ENCODE measurements at regions not wholly inside any gene's neighbourhood (a gene's known extent, or its start where the extent isn't known, plus 50 kb on each side); places are given as distances from the start of the nearest gene placed in this dataset.

- Mint-ChIP-seq H3K4me1 (ENCODE audit: unreplicated experiment) (no peaks in the 10 kb centered on the region), H3K27ac (ENCODE audit: unreplicated experiment) (no peak overlapping the region), H3K36me3 (ENCODE audit: unreplicated experiment) (no peaks in the 10 kb centered on the region), H3K9me3 (ENCODE audit: unreplicated experiment) (peaks cover 1% of the 10 kb centered on the region), H3K27me3 (ENCODE audit: unreplicated experiment) (no peaks in the 10 kb centered on the region), H3K4me3 (ENCODE audit: unreplicated experiment) (no peak overlapping the region)
- TF ChIP-seq CTCF (IDR thresholded peaks at IDR 0.05): no peak
- DNase-seq (ENCODE audit: extremely low spot score, unreplicated experiment): no peak
Observed at GRCh38 chr6:141634269-141634668, 498.5 kb upstream of the GJE1 start.

- Mint-ChIP-seq H3K9me3 (ENCODE audit: unreplicated experiment) (peaks cover 19% of the 10 kb centered on the region), H3K4me1 (ENCODE audit: unreplicated experiment) (no peaks in the 10 kb centered on the region), H3K36me3 (ENCODE audit: unreplicated experiment) (peaks cover 3% of the 10 kb centered on the region), H3K4me3 (ENCODE audit: unreplicated experiment) (no peak overlapping the region), H3K27me3 (ENCODE audit: unreplicated experiment) (no peaks in the 10 kb centered on the region), H3K27ac (ENCODE audit: unreplicated experiment) (no peak overlapping the region)
- DNase-seq (ENCODE audit: extremely low spot score, unreplicated experiment): no peak
- no peak for TF ChIP-seq CTCF (IDR thresholded peaks at IDR 0.05)
Observed at GRCh38 chr6:141624301-141624700, 508.4 kb upstream of the GJE1 start.

- no peak overlapping the region for H3K4me3 Mint-ChIP-seq (ENCODE audit: unreplicated experiment)
- TF ChIP-seq CTCF (IDR thresholded peaks at IDR 0.05): no peak
- no peaks in the 10 kb centered on the region for H3K9me3 Mint-ChIP-seq (ENCODE audit: unreplicated experiment)
- no peaks in the 10 kb centered on the region for H3K27me3 Mint-ChIP-seq (ENCODE audit: unreplicated experiment)
- no peaks in the 10 kb centered on the region for H3K4me1 Mint-ChIP-seq (ENCODE audit: unreplicated experiment)
- H3K36me3 Mint-ChIP-seq (ENCODE audit: unreplicated experiment): no peaks in the 10 kb centered on the region
- H3K27ac Mint-ChIP-seq (ENCODE audit: unreplicated experiment): no peak overlapping the region
- no peak for DNase-seq (ENCODE audit: extremely low spot score, unreplicated experiment)
Observed at GRCh38 chr6:141618180-141618581, 514.5 kb upstream of the GJE1 start.

GRCh38 chr6:141610741-141611140, 522.0 kb upstream of the GJE1 start:
- no peak for DNase-seq (ENCODE audit: extremely low spot score, unreplicated experiment)
- H3K9me3 Mint-ChIP-seq (ENCODE audit: unreplicated experiment): peaks cover 18% of the 10 kb centered on the region
- no peaks in the 10 kb centered on the region for H3K27me3 Mint-ChIP-seq (ENCODE audit: unreplicated experiment)
- H3K27ac Mint-ChIP-seq (ENCODE audit: unreplicated experiment): no peak overlapping the region
- peaks cover 2% of the 10 kb centered on the region for H3K4me1 Mint-ChIP-seq (ENCODE audit: unreplicated experiment)
- H3K4me3 Mint-ChIP-seq (ENCODE audit: unreplicated experiment): no peak overlapping the region
- peak; percentile 31 for TF ChIP-seq CTCF (IDR thresholded peaks at IDR 0.05)
- peaks cover 4% of the 10 kb centered on the region for H3K36me3 Mint-ChIP-seq (ENCODE audit: unreplicated experiment)

GRCh38 chr6:141607956-141608355, 524.8 kb upstream of the GJE1 start:
- no peak for TF ChIP-seq CTCF (IDR thresholded peaks at IDR 0.05)
- Mint-ChIP-seq H3K4me1 (ENCODE audit: unreplicated experiment) (peaks cover 2% of the 10 kb centered on the region), H3K36me3 (ENCODE audit: unreplicated experiment) (peaks cover 5% of the 10 kb centered on the region), H3K9me3 (ENCODE audit: unreplicated experiment) (peaks cover 25% of the 10 kb centered on the region), H3K27ac (ENCODE audit: unreplicated experiment) (no peak overlapping the region), H3K27me3 (ENCODE audit: unreplicated experiment) (no peaks in the 10 kb centered on the region), H3K4me3 (ENCODE audit: unreplicated experiment) (no peak overlapping the region)
- DNase-seq (ENCODE audit: extremely low spot score, unreplicated experiment): no peak

Data from osteocyte (in vitro differentiated cells).